Vagina (tissue), 2 donors: ENCODE measurements at regions not wholly inside any gene's neighbourhood (a gene's known extent, or its start where the extent isn't known, plus 50 kb on each side); places are given as distances from the start of the nearest gene placed in this dataset.

Experiments used
- POLR2A ChIP-seq, 2 donors: fragments of 450-650 bp; IDR thresholded peaks; one replicate each; pipeline ENCODE4 v1.6.1; 2017; ENCODE audit warnings: antibody characterized with exemption in 2 of 2, mild to moderate bottlenecking in 2 of 2, moderate library complexity in 2 of 2
- POLR2AphosphoS5 ChIP-seq, 2 donors: sonication (generic); formaldehyde crosslinking; IDR thresholded peaks; one replicate each; pipeline ENCODE4 v1.9.0; 2017; ENCODE audit warnings: antibody characterized with exemption in 2 of 2, mild to moderate bottlenecking in 2 of 2, low read depth in 1 of 2; ENCODE audit not compliant: insufficient read depth in 1 of 2

DNA sequence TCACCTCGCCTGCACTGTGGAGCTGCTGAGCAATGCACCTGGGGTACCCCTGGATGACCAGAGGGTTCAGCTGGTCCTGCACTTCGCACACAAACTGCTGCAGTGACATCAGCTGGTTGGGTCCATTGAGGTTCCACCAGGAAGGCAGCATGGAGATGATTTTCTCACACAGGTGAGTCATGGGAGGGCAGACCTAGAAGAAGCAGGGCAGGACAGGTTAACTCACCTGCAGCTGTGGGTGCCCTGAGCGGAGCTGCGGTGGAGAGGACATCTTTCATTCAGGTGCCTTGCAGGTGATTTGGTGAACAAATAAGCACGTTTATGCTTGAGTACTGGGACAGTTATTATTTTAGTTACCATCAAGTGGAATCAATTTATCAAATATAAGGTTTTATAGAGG lies 73.6 kb downstream of the CTSL start:
- TF ChIP-seq POLR2AphosphoS5 (IDR thresholded peaks at IDR 0.05; ENCODE audit: insufficient read depth in 1 of 2, low read depth in 1 of 2): no peak
- no peak for TF ChIP-seq POLR2A (IDR thresholded peaks at IDR 0.05)
